HepG2 (cell line): ENCODE measurements at regions not wholly inside any gene's neighbourhood (a gene's known extent, or its start where the extent isn't known, plus 50 kb on each side); places are given as distances from the start of the nearest gene placed in this dataset.

Source experiments
- ATAC-seq: fragments of 200-7000 bp; cut with Tn5 transposase; 3 replicates; pipeline ENCODE4 v1.9.1; 2020; ENCODE audit warnings: mild to moderate bottlenecking, moderate library complexity
- BruUV-seq: library from RNA; stranded (reverse); fragments of 400-500 nt; replicated peaks from 2 replicates; lab custom pipeline; 2021; lab: Mats Ljungman, UMichigan
- CTCF ChIA-PET: fragments of 300-600 bp; formaldehyde crosslinking; extraction: SDS; loops from one replicate; lab custom pipeline; 2021; ENCODE audit warnings: low total read pairs, inconsistent platforms, low intra/inter-chr PET ratio; lab: Yijun Ruan, JAX
- POLR2A ChIA-PET: fragments of 350-600 bp; sonication (Branson Sonifier 250); formaldehyde crosslinking; loops from one replicate; lab custom pipeline; 2020; ENCODE audit warnings: antibody characterized with exemption, inconsistent platforms; lab: Yijun Ruan, JAX
- DNase-seq: peaks from one replicate; pipeline ENCODE4 v3.0.0-alpha.2; 2015; ENCODE audit warnings: low spot score
- FAIRE-seq: peaks from 3 replicates; lab custom pipeline; 2011; peaks lifted over from hg19 to GRCh38; lab: Jason Lieb, UNC
- H2AFZ ChIP-seq: one replicate; pipeline ENCODE4 v1.6.1; 2011; ENCODE audit warnings: low read length, inconsistent platforms
- H3K27ac ChIP-seq: fragments of 300-600 bp; 3 replicates; pipeline ENCODE4 v1.8.0; 2011; ENCODE audit warnings: mixed run types, mild to moderate bottlenecking, mixed read lengths, low read length, inconsistent platforms; ENCODE audit not compliant: insufficient read depth; ENCODE audit errors: extremely low read length
- H3K27me3 ChIP-seq, 2 experiments: fragments of 200-600 bp in 1 of 2; 2 replicates in 1 of 2; 3 replicates in 1 of 2; pipeline versions ENCODE4 v1.6.0 to v1.8.0; 2011; ENCODE audit warnings: low read length in 2 of 2, mild to moderate bottlenecking in 2 of 2, moderate library complexity in 2 of 2, inconsistent platforms in 1 of 2; ENCODE audit not compliant: insufficient read depth in 2 of 2, control insufficient read depth in 1 of 2
- H3K36me3 ChIP-seq, 2 experiments: fragments of 200-600 bp in 1 of 2; replicated peaks in 1 of 2; 2 replicates in 1 of 2; 3 replicates in 1 of 2; pipeline versions ENCODE4 v1.5.1 to v1.8.0; 2011; ENCODE audit warnings: low read length in 2 of 2, inconsistent platforms in 1 of 2; ENCODE audit not compliant: insufficient read depth in 2 of 2, control insufficient read depth in 1 of 2
- H3K4me1 ChIP-seq: 2 replicates; pipeline ENCODE4 v1.5.1; 2012; ENCODE audit warnings: low read length, inconsistent platforms; ENCODE audit not compliant: insufficient read depth
- H3K4me2 ChIP-seq: 2 replicates; pipeline ENCODE4 v1.6.0; 2011; ENCODE audit warnings: low read depth, low read length, inconsistent platforms
- H3K4me3 ChIP-seq, 3 experiments: fragments of 200-600 bp in 1 of 3; sonication (generic), shearing (Covaris generic) in 1 of 3; replicated peaks in 1 of 3; 2 replicates each; pipeline ENCODE4 v1.5.1; 2011 to 2016; ENCODE audit warnings: low read length in 3 of 3, inconsistent platforms in 2 of 3, low read depth in 2 of 3, mild to moderate bottlenecking in 2 of 3, control low read depth in 1 of 3, mixed read lengths in 1 of 3; ENCODE audit not compliant: insufficient read depth in 1 of 3
- H3K79me2 ChIP-seq: one replicate; pipeline ENCODE4 v1.6.1; 2011; ENCODE audit warnings: low read length, inconsistent platforms; ENCODE audit not compliant: insufficient read depth
- H3K9ac ChIP-seq: 2 replicates; pipeline ENCODE4 v1.6.0; 2011; ENCODE audit warnings: mild to moderate bottlenecking, low read depth, low read length, inconsistent platforms; ENCODE audit not compliant: insufficient read depth
- H3K9me3 ChIP-seq: 2 replicates; pipeline ENCODE4 v1.5.1; 2012; ENCODE audit warnings: mild to moderate bottlenecking, low read length
- H4K20me1 ChIP-seq: 2 replicates; pipeline ENCODE4 v1.6.0; 2011; ENCODE audit warnings: inconsistent platforms, mild to moderate bottlenecking, low read length, moderate library complexity; ENCODE audit not compliant: insufficient read depth
- CC2D1A ChIP-seq: sonication (generic); formaldehyde crosslinking; IDR thresholded peaks from 2 replicates; pipeline ENCODE4 v1.8.1; 2023; ENCODE audit warnings: mild to moderate bottlenecking, missing genetic modification reagents
- MATR3 ChIP-seq: sonication (generic); formaldehyde crosslinking; IDR thresholded peaks from 2 replicates; pipeline ENCODE4 v1.4.0; 2020; ENCODE audit warnings: missing genetic modification reagents
- MBNL3 ChIP-seq: fragments of 250-450 bp; sonication (Bioruptor Pico); conservative IDR thresholded peaks from 2 replicates; pipeline ENCODE4 v1.8.0; 2022; ENCODE audit warnings: mild to moderate bottlenecking, inconsistent platforms
- NFE2L1 ChIP-seq: sonication (generic); formaldehyde crosslinking; IDR thresholded peaks from 2 replicates; pipeline ENCODE4 v1.4.0; 2020; ENCODE audit warnings: missing genetic modification reagents, mild to moderate bottlenecking, borderline replicate concordance
- SNAI1 ChIP-seq: sonication (generic); formaldehyde crosslinking; IDR thresholded peaks from 2 replicates; pipeline ENCODE4 v1.5.0; 2020; ENCODE audit warnings: mild to moderate bottlenecking, missing genetic modification reagents, borderline replicate concordance
- SPEN ChIP-seq: sonication (generic); formaldehyde crosslinking; IDR thresholded peaks from 2 replicates; pipeline ENCODE4 v1.5.1; 2020; ENCODE audit warnings: low read depth, mild to moderate bottlenecking, missing genetic modification reagents
- ZBTB44 ChIP-seq: sonication (generic); formaldehyde crosslinking; IDR thresholded peaks from 2 replicates; pipeline ENCODE4 v1.4.0; 2020; ENCODE audit warnings: missing genetic modification reagents
- ZNF225 ChIP-seq: sonication (generic); formaldehyde crosslinking; IDR thresholded peaks from 2 replicates; pipeline ENCODE4 v1.4.0; 2020; ENCODE audit warnings: mild to moderate bottlenecking, missing genetic modification reagents
- WGBS: methylation state at CpG from one replicate; pipeline ENCODE4 v1.1.6; 2017; ENCODE audit warnings: low lambda C conversion rate; 5-methylcytosine and 5-hydroxymethylcytosine counted together
- in situ Hi-C: cut with HindIII; loops from 2 replicates; pipeline ENCODE4 v1.10.0; 2017; ENCODE audit warnings: low pct_unique_long_range_greater_than_20kb; ENCODE audit not compliant: extremely low pct_ligation_motif_present
- intact Hi-C: fragments of 100-400 bp; cut with micrococcal nuclease; formaldehyde crosslinking; loops from one replicate; pipeline ENCODE4 v1.10.0; 2022; ENCODE audit not compliant: unreplicated experiment
- TF ChIP-seq, protein P1 (sequence below): sonication (generic); formaldehyde crosslinking; conservative IDR thresholded peaks from 2 replicates; pipeline ENCODE4 v1.5.0; 2020; ENCODE audit warnings: missing genetic modification reagents
- TF ChIP-seq, protein P2 (sequence below): sonication (generic); formaldehyde crosslinking; IDR thresholded peaks from 2 replicates; pipeline ENCODE4 v1.4.0; 2020; ENCODE audit warnings: missing genetic modification reagents, borderline replicate concordance
- TF ChIP-seq, protein P3 (sequence below): IDR thresholded peaks from 2 replicates; pipeline ENCODE4 v1.4.0; 2020; ENCODE audit warnings: mild to moderate bottlenecking, missing genetic modification reagents

DNA sequence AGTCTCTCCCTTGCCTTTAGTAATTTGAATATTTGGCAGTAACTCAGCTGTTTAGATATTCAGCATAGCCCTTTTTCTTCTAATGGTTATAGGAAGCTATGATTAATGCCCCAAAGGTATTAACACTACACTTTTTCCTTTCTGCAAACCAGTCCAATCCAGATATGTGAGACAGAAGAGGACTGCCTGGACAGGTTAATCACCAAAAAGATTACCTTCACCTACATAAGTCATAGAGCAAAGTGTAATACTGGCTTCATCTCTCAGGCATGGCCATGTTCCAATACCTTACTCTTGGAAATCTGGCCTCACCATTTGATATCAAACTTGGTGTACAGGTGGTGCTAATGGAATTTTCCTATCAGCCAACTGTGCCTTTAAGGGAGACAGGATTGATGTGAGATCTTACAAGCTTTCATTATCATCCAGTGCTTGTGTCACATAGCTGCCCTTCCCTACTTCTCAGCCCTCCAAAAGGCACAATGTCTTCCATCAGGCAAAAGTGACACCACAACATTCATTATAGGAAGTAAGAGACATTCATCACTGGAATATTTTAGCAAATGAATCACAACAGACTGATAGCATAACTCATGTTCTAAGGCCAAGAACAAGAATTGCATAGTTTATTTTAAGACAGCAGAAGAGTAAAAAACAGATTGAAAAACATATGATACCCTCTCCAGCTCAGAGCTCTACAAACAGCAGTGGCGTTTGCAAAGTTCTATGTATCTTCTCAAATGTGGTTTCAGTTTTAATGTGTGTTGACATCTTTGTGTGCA, 91.2 kb upstream of the PAM start:
- Histone ChIP-seq H3K27ac (no peak overlapping the region), H4K20me1 (no peaks in the 10 kb centered on the region), H3K9me3 (no peaks in the 10 kb centered on the region), H3K4me2 (no peak overlapping the region), H3K36me3 (no peaks in the 10 kb centered on the region), H2AFZ (no peak overlapping the region), H3K4me3 (no peak overlapping the region), H3K9ac (no peak overlapping the region), H3K79me2 (no peaks in the 10 kb centered on the region), H3K27me3 (no peaks in the 10 kb centered on the region), H3K4me1 (no peaks in the 10 kb centered on the region)
- in situ Hi-C loops (no loop called here), intact Hi-C loops (no loop called here)
- FAIRE-seq (no peak), DNase-seq (no peak), ATAC-seq (no peak)
- POLR2A ChIA-PET: no interaction called here
- CTCF ChIA-PET: no interaction called here
- no TSS peak for BruUV-seq
- 55% methylated on average over 1 of the region's 1 CpG for WGBS
- TF ChIP-seq MBNL3 (CRISPR knock-in tag) (no peak), ZBTB44 (CRISPR knock-in tag) (no peak), MATR3 (no peak), CC2D1A (CRISPR knock-in tag) (no peak), ZNF225 (CRISPR knock-in tag) (no peak), SNAI1 (CRISPR knock-in tag) (no peak), SPEN (CRISPR knock-in tag) (no peak), NFE2L1 (CRISPR knock-in tag) (no peak)
- TF ChIP-seq, protein P1, sequence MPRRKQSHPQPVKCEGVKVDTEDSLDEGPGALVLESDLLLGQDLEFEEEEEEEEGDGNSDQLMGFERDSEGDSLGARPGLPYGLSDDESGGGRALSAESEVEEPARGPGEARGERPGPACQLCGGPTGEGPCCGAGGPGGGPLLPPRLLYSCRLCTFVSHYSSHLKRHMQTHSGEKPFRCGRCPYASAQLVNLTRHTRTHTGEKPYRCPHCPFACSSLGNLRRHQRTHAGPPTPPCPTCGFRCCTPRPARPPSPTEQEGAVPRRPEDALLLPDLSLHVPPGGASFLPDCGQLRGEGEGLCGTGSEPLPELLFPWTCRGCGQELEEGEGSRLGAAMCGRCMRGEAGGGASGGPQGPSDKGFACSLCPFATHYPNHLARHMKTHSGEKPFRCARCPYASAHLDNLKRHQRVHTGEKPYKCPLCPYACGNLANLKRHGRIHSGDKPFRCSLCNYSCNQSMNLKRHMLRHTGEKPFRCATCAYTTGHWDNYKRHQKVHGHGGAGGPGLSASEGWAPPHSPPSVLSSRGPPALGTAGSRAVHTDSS: no peak
- TF ChIP-seq, protein P2, sequence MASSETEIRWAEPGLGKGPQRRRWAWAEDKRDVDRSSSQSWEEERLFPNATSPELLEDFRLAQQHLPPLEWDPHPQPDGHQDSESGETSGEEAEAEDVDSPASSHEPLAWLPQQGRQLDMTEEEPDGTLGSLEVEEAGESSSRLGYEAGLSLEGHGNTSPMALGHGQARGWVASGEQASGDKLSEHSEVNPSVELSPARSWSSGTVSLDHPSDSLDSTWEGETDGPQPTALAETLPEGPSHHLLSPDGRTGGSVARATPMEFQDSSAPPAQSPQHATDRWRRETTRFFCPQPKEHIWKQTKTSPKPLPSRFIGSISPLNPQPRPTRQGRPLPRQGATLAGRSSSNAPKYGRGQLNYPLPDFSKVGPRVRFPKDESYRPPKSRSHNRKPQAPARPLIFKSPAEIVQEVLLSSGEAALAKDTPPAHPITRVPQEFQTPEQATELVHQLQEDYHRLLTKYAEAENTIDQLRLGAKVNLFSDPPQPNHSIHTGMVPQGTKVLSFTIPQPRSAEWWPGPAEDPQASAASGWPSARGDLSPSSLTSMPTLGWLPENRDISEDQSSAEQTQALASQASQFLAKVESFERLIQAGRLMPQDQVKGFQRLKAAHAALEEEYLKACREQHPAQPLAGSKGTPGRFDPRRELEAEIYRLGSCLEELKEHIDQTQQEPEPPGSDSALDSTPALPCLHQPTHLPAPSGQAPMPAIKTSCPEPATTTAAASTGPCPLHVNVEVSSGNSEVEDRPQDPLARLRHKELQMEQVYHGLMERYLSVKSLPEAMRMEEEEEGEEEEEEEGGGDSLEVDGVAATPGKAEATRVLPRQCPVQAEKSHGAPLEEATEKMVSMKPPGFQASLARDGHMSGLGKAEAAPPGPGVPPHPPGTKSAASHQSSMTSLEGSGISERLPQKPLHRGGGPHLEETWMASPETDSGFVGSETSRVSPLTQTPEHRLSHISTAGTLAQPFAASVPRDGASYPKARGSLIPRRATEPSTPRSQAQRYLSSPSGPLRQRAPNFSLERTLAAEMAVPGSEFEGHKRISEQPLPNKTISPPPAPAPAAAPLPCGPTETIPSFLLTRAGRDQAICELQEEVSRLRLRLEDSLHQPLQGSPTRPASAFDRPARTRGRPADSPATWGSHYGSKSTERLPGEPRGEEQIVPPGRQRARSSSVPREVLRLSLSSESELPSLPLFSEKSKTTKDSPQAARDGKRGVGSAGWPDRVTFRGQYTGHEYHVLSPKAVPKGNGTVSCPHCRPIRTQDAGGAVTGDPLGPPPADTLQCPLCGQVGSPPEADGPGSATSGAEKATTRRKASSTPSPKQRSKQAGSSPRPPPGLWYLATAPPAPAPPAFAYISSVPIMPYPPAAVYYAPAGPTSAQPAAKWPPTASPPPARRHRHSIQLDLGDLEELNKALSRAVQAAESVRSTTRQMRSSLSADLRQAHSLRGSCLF (CRISPR knock-in tag): no peak
- TF ChIP-seq, protein P3, sequence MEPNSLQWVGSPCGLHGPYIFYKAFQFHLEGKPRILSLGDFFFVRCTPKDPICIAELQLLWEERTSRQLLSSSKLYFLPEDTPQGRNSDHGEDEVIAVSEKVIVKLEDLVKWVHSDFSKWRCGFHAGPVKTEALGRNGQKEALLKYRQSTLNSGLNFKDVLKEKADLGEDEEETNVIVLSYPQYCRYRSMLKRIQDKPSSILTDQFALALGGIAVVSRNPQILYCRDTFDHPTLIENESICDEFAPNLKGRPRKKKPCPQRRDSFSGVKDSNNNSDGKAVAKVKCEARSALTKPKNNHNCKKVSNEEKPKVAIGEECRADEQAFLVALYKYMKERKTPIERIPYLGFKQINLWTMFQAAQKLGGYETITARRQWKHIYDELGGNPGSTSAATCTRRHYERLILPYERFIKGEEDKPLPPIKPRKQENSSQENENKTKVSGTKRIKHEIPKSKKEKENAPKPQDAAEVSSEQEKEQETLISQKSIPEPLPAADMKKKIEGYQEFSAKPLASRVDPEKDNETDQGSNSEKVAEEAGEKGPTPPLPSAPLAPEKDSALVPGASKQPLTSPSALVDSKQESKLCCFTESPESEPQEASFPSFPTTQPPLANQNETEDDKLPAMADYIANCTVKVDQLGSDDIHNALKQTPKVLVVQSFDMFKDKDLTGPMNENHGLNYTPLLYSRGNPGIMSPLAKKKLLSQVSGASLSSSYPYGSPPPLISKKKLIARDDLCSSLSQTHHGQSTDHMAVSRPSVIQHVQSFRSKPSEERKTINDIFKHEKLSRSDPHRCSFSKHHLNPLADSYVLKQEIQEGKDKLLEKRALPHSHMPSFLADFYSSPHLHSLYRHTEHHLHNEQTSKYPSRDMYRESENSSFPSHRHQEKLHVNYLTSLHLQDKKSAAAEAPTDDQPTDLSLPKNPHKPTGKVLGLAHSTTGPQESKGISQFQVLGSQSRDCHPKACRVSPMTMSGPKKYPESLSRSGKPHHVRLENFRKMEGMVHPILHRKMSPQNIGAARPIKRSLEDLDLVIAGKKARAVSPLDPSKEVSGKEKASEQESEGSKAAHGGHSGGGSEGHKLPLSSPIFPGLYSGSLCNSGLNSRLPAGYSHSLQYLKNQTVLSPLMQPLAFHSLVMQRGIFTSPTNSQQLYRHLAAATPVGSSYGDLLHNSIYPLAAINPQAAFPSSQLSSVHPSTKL (CRISPR knock-in tag): no peak
